K562 (cell line): ENCODE measurements at regions not wholly inside any gene's neighbourhood (a gene's known extent, or its start where the extent isn't known, plus 50 kb on each side); places are given as distances from the start of the nearest gene placed in this dataset.

ENCODE experiments used
- ATAC-seq: fragments of 200-7000 bp; cut with Tn5 transposase; 3 replicates; pipeline ENCODE4 v1.9.1; 2020; ENCODE audit warnings: moderate library complexity
- BruUV-seq: library from RNA; stranded (reverse); fragments of 400-500 nt; replicated peaks from 2 replicates; lab custom pipeline; 2021; lab: Mats Ljungman, UMichigan
- CTCF ChIA-PET: fragments of 300-600 bp; formaldehyde crosslinking; extraction: SDS; loops from one replicate; lab custom pipeline; 2021; ENCODE audit warnings: low intra/inter-chr PET ratio; lab: Yijun Ruan, JAX
- POLR2A ChIA-PET: fragments of 300-600, 350-650 bp; sonication (Branson Sonifier 250); formaldehyde crosslinking; extraction: SDS; loops from one replicate; lab custom pipeline; 2021; ENCODE audit warnings: antibody characterized with exemption, inconsistent platforms; lab: Yijun Ruan, JAX
- DNase-seq, 4 experiments: peaks; one replicate each; pipeline versions ENCODE4 v3.0.0 to v3.0.0-alpha.2; 2011 to 2018; ENCODE audit warnings: low spot score in 3 of 4, mixed read lengths in 3 of 4; ENCODE audit errors: extremely low read depth in 1 of 4
- FAIRE-seq: peaks from 2 replicates; lab custom pipeline; 2011; peaks lifted over from hg19 to GRCh38; lab: Jason Lieb, UNC
- H2AFZ ChIP-seq: 2 replicates; pipeline ENCODE4 v1.6.0; 2011; ENCODE audit warnings: low read depth, low read length, control low read depth, inconsistent platforms
- H3K27ac ChIP-seq: fragments of 200-600 bp; 3 replicates; pipeline ENCODE4 v1.8.0; 2011; ENCODE audit warnings: low read depth, mild to moderate bottlenecking, control low read depth, inconsistent platforms, low read length, moderate library complexity, mixed read lengths; ENCODE audit errors: extremely low read depth
- H3K27me3 ChIP-seq, 2 experiments: fragments of 300-600 bp in 1 of 2; 2 replicates in 1 of 2; 3 replicates in 1 of 2; pipeline versions ENCODE4 v1.6.0 to v1.8.0; 2011; ENCODE audit warnings: inconsistent platforms in 2 of 2, low read length in 2 of 2, mild to moderate bottlenecking in 1 of 2, mixed read lengths in 1 of 2, moderate library complexity in 1 of 2; ENCODE audit not compliant: control insufficient read depth in 2 of 2, insufficient read depth in 2 of 2
- H3K36me3 ChIP-seq: fragments of 300-600 bp; 3 replicates; pipeline ENCODE4 v1.8.0; 2011; ENCODE audit warnings: mild to moderate bottlenecking, low read length, inconsistent platforms; ENCODE audit not compliant: control insufficient read depth, insufficient read depth
- H3K4me1 ChIP-seq, 2 experiments: fragments of 200-600 bp in 1 of 2; replicated peaks in 1 of 2; 2 replicates in 1 of 2; 3 replicates in 1 of 2; pipeline versions ENCODE4 v1.5.1 to v1.8.0; 2011; ENCODE audit warnings: inconsistent platforms in 2 of 2, low read length in 2 of 2, mild to moderate bottlenecking in 1 of 2, mixed read lengths in 1 of 2, moderate library complexity in 1 of 2; ENCODE audit not compliant: control insufficient read depth in 2 of 2, insufficient read depth in 2 of 2
- H3K4me2 ChIP-seq: 2 replicates; pipeline ENCODE4 v1.6.1; 2011; ENCODE audit warnings: low read length, control low read depth, inconsistent platforms, mixed read lengths; ENCODE audit not compliant: insufficient read depth
- H3K4me3 ChIP-seq: fragments of 200-600 bp; sonication (generic), shearing (Covaris generic); 2 replicates; pipeline ENCODE4 v1.5.1; 2016; ENCODE audit warnings: control low read depth, inconsistent platforms
- H3K79me2 ChIP-seq: fragments of 200-600 bp; 3 replicates; pipeline ENCODE4 v1.8.0; 2011; ENCODE audit warnings: low read length, inconsistent platforms; ENCODE audit not compliant: control insufficient read depth, insufficient read depth
- H3K9ac ChIP-seq, 2 experiments: 2 replicates each; pipeline versions ENCODE4 v1.6.0 to v1.6.1; 2011; ENCODE audit warnings: low read depth in 2 of 2, low read length in 2 of 2, control low read depth in 1 of 2, inconsistent platforms in 1 of 2, mild to moderate bottlenecking in 1 of 2, mixed read lengths in 1 of 2; ENCODE audit not compliant: insufficient read depth in 1 of 2
- H3K9me1 ChIP-seq: one replicate; pipeline ENCODE4 v1.6.0; 2011; ENCODE audit warnings: inconsistent platforms, mild to moderate bottlenecking, low read length, moderate library complexity; ENCODE audit not compliant: control insufficient read depth, insufficient read depth
- H3K9me3 ChIP-seq: replicated peaks from 2 replicates; pipeline ENCODE4 v1.5.1; 2011; ENCODE audit warnings: low read depth, low read length, inconsistent platforms; ENCODE audit not compliant: control insufficient read depth, insufficient read depth
- H4K20me1 ChIP-seq: replicated peaks from 2 replicates; pipeline ENCODE4 v1.6.1; 2011; ENCODE audit warnings: low read length, inconsistent platforms, mixed read lengths; ENCODE audit not compliant: control insufficient read depth, insufficient read depth
- COPS2 ChIP-seq: fragments of 450-650 bp; conservative IDR thresholded peaks from 2 replicates; pipeline ENCODE4 v1.6.1; 2016; ENCODE audit warnings: mild to moderate bottlenecking, moderate library complexity
- E2F8 ChIP-seq: fragments of 450-650 bp; IDR thresholded peaks from 2 replicates; pipeline ENCODE4 v1.7.1; 2018; ENCODE audit warnings: mild to moderate bottlenecking, low read depth; ENCODE audit not compliant: partially characterized antibody
- MCM7 ChIP-seq, 2 experiments: fragments of 450-650 bp; IDR thresholded peaks; 2 replicates each; pipeline ENCODE4 v1.6.1; 2016 to 2018
- MTA3 ChIP-seq: fragments of 450-650 bp; formaldehyde crosslinking; IDR thresholded peaks from 2 replicates; pipeline ENCODE4 v1.6.1; 2017; ENCODE audit warnings: mild to moderate bottlenecking, borderline replicate concordance
- PML ChIP-seq: IDR thresholded peaks from 2 replicates; pipeline ENCODE4 v1.6.1; 2012; ENCODE audit warnings: low read length, inconsistent platforms
- SFPQ ChIP-seq: fragments of 200-400 bp; formaldehyde crosslinking; IDR thresholded peaks from 2 replicates; pipeline ENCODE4 v1.6.1; 2017; ENCODE audit warnings: mild to moderate bottlenecking, low read depth, low read length, moderate library complexity
- SIRT6 ChIP-seq: IDR thresholded peaks from one replicate; pipeline ENCODE4 v1.6.1; 2012; ENCODE audit warnings: low read depth, mild to moderate bottlenecking, control low read depth, inconsistent platforms, low read length, moderate library complexity
- XRCC3 ChIP-seq: fragments of 450-650 bp; IDR thresholded peaks from 2 replicates; pipeline ENCODE4 v1.6.1; 2017; ENCODE audit warnings: mild to moderate bottlenecking, moderate library complexity
- ZNF311 ChIP-seq: fragments of 250-450 bp; sonication (Bioruptor Pico); IDR thresholded peaks from 2 replicates; pipeline ENCODE4 v1.4.0; 2020; ENCODE audit warnings: mild to moderate bottlenecking, moderate library complexity
- ZNF79 ChIP-seq: fragments of 250-450 bp; sonication (Bioruptor Pico); IDR thresholded peaks from 2 replicates; pipeline ENCODE4 v1.4.0; 2020; ENCODE audit warnings: low read depth, mild to moderate bottlenecking, moderate library complexity
- WGBS: fragments of 100-300 bp; shearing (Covaris generic); methylation state at CpG from one replicate; pipeline ENCODE4 v1.1.6; 2016; ENCODE audit warnings: low coverage, mixed read lengths; ENCODE audit not compliant: insufficient coverage; ENCODE audit errors: missing lambda C conversion rate; 5-methylcytosine and 5-hydroxymethylcytosine counted together
- in situ Hi-C: fragments of 300-500 bp; cut with MboI; formaldehyde crosslinking; loops from 4 replicates; pipeline ENCODE4 v1.15.0; 2018; ENCODE audit warnings: inconsistent platforms, mixed read lengths
- intact Hi-C: fragments of 100-400 bp; cut with micrococcal nuclease; formaldehyde crosslinking; loops from 2 replicates; pipeline ENCODE4 v1.14.2; 2022

- POLR2A ChIA-PET, result interaction anchor here (1.2 to 1.4 kb wide), 2 partner anchors 14 to 15 kb away, joined by 3 read pairs; no protein-coding TSS in a partner anchor
- DNase-seq (no peak), FAIRE-seq (no peak), ATAC-seq (no peak)
- H3K9ac ChIP-seq, result no peak overlapping the region
- no peaks in the 10 kb centered on the region for H3K79me2 ChIP-seq
- no peak overlapping the region for H2AFZ ChIP-seq
- no peak overlapping the region for H3K4me3 ChIP-seq
- no peaks in the 10 kb centered on the region for H3K4me1 ChIP-seq
- no peaks in the 10 kb centered on the region for H3K9me3 ChIP-seq
- intact Hi-C loops (no loop called here), in situ Hi-C loops (no loop called here)
- CTCF ChIA-PET, result no interaction called here
- WGBS, result 4% methylated on average over 10 of the region's 10 CpGs
- no peaks in the 10 kb centered on the region for H3K9me1 ChIP-seq
- no peaks in the 10 kb centered on the region; the same call in 1 of the 2 replicates for H4K20me1 ChIP-seq
- peaks cover 2 to 6% of the 10 kb centered on the region in 2 experiments; a peak in 2 of 5 replicates for H3K27me3 ChIP-seq
- BruUV-seq, result no TSS peak
- H3K36me3 ChIP-seq, result no peaks in the 10 kb centered on the region
- H3K27ac ChIP-seq, result no peak overlapping the region
- TF ChIP-seq PML (no peak), SFPQ (no peak), ZNF79 (CRISPR knock-in tag) (no peak), MTA3 (no peak), SIRT6 (no peak), ZNF311 (CRISPR knock-in tag) (no peak), MCM7 (IDR thresholded peaks at IDR 0.05) (no peak), E2F8 (no peak), COPS2 (no peak), XRCC3 (no peak)
- H3K4me2 ChIP-seq, result no peak overlapping the region
These were observed 63.5 kb upstream of the PRDM11 start for GRCh38 chr11:45082744-45083543.
